GM20000 (cell line): ENCODE measurements at regions not wholly inside any gene's neighbourhood (a gene's known extent, or its start where the extent isn't known, plus 50 kb on each side); places are given as distances from the start of the nearest gene placed in this dataset.

Experiments
- DNase-seq: peaks from one replicate; pipeline ENCODE4 v3.0.0; 2012; ENCODE audit warnings: low spot score
- TF ChIP-seq, protein P1 (sequence below): IDR thresholded peaks from 2 replicates; pipeline ENCODE4 v1.5.1; 2012; ENCODE audit warnings: mild to moderate bottlenecking, control low read depth; ENCODE audit errors: extremely low read depth, missing control alignments

DNA sequence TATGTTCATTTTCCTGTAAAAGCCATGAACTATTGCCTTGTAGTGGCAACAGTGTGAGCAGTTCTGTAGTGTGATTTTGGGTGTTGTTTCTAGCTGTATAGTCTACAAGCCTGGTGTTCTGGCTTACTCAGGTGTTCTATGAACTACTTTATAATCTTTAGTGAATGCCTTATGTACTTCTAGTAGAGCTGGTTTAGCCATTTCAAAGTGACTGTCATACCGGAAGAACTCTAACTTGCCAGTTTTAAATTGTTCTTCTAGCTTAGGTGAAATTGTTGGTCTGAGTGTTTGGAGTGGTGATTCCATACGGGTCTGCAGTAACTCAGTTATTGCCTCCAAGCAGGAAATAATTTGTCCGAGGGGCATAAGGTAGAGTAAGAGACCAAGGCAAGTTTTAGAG, 150.2 kb upstream of the ZNF184 start:
- DNase-seq, result no peak
- TF ChIP-seq, protein P1, sequence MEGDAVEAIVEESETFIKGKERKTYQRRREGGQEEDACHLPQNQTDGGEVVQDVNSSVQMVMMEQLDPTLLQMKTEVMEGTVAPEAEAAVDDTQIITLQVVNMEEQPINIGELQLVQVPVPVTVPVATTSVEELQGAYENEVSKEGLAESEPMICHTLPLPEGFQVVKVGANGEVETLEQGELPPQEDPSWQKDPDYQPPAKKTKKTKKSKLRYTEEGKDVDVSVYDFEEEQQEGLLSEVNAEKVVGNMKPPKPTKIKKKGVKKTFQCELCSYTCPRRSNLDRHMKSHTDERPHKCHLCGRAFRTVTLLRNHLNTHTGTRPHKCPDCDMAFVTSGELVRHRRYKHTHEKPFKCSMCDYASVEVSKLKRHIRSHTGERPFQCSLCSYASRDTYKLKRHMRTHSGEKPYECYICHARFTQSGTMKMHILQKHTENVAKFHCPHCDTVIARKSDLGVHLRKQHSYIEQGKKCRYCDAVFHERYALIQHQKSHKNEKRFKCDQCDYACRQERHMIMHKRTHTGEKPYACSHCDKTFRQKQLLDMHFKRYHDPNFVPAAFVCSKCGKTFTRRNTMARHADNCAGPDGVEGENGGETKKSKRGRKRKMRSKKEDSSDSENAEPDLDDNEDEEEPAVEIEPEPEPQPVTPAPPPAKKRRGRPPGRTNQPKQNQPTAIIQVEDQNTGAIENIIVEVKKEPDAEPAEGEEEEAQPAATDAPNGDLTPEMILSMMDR, result no peak

GRCh38 chr6:27619436-27619835, 146.5 kb upstream of the ZNF184 start:
- no peak for DNase-seq

DNA sequence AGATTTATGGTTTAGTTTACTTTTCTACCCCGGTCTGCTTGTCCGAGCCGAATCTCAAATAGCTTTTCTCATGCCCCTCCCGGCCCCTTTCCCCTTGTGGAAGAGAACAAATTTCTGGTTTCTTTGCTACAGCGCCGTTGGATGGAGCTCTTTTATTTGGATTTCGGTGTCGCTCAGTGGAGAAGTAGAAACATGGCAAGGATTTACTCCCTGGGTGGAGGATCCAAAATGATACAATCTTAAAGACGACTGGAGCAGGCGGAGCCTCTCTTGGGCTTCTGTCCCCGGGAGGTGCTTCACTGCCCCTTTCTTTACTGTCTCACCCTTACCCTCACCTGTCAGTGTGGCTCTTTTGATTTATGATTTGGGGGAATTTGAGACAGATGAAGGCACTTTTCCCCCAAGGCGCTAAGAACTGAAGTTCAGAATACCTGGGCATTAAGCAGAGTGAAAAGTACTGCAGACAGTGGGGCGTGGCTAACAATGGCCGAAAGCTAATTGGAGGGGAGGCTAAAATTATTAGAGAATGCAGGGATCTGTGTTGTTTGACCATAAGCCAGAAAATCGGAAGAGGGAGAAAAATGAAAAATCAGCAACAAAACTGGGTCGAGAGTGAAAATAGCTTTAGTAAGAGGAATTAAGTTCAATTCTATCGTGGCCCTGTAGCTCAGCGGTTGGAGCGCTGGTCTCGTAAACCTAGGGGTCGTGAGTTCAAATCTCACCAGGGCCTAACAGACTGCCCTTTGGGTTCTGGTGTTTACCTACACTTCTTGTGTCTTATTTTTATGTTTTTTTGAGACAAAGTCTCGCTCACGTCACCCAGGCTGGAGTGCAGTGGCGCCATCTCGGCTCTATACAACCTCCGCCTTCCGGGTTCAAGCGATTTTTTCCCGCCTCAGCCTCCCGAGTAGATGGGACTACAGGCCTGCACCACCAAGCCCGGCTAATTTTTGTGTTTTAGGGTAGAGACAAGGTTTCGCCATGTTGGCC, 145.1 kb upstream of the ZNF184 start:
- DNase-seq, result no peak
- TF ChIP-seq, protein P1, result no peak

More at GRCh38 chr6:27619436-27619835, 146.5 kb upstream of the ZNF184 start:
- TF ChIP-seq, protein P1, result no peak

DNA sequence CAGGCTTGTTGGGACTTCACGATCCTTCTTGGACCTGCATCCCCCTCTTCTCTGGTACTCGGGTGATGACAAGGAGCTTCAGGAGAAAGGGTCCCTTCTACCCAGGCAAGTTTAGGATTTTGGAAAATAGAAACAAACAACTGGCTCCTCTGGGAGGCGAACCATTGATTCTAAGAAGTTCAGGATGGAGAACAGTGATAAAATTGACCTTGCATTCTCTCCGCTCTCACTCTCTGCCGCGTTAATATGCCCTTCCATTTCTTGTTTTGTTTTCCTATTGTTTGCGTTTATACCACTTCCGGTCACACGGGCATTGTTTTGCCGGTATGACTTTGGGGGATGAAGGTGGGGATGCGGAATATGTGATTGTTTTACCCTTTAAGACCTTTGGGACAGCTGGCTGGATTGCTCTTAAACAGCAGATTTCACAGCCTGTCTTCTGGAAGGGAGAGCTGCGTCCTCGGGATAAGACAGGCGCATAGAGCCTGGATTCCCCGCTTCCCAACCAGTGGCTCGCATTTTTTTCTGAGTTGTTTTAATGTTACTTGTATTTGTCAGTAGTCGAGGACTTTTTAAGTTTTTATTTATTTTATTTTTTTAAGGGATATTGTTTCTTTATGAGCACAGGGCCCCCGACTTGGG, 144.3 kb upstream of the ZNF184 start:
- no peak for DNase-seq
- TF ChIP-seq, protein P1, result no peak

DNA sequence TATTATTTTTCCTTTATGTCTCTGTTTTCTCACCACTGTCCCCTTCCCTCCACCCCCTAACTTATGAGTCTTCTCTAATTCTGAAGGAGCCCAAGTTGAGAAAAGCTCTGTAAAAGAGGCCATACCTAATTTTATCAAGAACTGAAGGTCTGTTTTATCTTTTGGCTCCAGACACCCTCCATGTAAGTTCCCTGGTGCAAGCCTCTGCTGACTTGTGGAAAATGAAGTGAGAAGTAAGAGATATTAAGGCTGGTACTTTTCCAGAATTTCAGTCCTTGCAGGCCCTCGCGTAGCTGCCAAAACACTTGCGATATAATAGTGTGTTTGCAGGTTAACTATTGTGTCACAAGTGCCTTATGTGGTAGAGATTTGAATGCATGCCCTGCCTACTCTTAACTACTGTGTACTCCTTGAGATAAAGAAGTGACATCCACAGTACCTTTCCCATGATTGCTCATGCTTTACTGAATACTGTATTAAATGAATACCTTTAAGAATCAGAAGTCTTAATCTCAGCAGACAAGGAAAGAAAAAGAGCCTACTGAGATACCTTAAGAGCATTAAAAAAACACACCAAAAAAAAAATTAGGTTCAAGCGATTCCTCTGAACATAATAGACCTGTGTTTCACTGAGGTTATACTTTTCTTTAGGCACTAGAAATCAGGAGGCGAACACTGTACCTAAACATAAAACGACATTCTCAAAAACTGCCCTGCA, 143.6 kb upstream of the ZNF184 start:
- DNase-seq, result no peak
- TF ChIP-seq, protein P1, result no peak

DNA sequence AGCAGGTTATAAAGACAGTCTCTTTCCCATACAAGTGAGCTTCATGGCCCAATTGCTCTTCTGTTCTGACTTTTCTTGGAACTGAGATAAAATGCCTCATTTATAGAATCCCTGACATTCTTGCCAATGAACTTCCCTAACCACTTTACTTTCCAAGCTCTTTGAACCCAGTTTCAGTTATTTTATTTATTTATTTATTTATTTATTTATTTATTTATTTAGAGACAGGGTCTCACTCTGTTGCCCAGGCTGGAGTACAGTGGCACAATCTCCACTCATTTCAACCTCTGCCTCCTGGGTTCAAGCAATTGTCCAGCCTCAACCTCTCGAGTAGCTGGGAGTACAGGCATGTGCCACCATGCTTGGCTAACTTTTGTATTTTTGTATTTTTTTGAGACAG, 138.5 kb upstream of the ZNF184 start:
- DNase-seq, result no peak
- TF ChIP-seq, protein P1, result no peak
